IPS-15b (cell line): ENCODE measurements at regions not wholly inside any gene's neighbourhood (a gene's known extent, or its start where the extent isn't known, plus 50 kb on each side); places are given as distances from the start of the nearest gene placed in this dataset.
"Not testable (repeated sequence)": the region's sequence is repeated elsewhere in the genome, so short reads cannot be mapped to it uniquely, and the experiment has no call there.

Source experiments
- H3K27me3 ChIP-seq: one replicate; pipeline ENCODE4 v1.6.1; 2013; ENCODE audit warnings: low read length; ENCODE audit not compliant: control insufficient read depth, insufficient read depth
- H3K36me3 ChIP-seq: one replicate; pipeline ENCODE4 v1.6.1; 2013; ENCODE audit warnings: low read length; ENCODE audit not compliant: control insufficient read depth, insufficient read depth
- H3K4me1 ChIP-seq: one replicate; pipeline ENCODE4 v1.6.1; 2013; ENCODE audit warnings: mild to moderate bottlenecking, low read length; ENCODE audit not compliant: control insufficient read depth, insufficient read depth
- H3K4me3 ChIP-seq: one replicate; pipeline ENCODE4 v1.5.1; 2013; ENCODE audit warnings: low read depth, low read length
- H3K9ac ChIP-seq: one replicate; pipeline ENCODE4 v1.6.1; 2013; ENCODE audit warnings: low read depth, mild to moderate bottlenecking, low read length
- H3K9me3 ChIP-seq: one replicate; pipeline ENCODE4 v1.6.1; 2013; ENCODE audit warnings: mild to moderate bottlenecking, low read length; ENCODE audit not compliant: control insufficient read depth, insufficient read depth

DNA sequence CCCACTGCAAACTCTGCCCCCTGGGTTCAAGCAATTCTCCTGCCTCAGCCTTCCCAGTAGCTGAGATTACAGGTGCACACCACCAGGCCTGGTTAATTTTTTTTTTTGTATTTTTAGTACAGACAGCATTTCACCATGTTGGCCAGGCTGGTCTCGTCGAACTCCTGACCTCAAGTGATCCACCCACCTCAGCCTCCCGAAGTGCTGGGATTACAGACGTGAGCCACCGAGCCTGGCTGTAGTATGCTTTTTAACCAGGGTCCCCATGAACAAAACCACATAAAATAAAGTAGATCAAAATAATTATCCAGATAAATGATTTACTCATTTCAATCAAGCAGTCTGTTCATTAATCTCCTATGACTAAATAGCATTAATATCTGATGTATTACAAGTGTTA is 2144.0 kb downstream of the TP53TG3F start:
- not testable (repeated sequence) for H3K4me3 ChIP-seq, H3K4me1 ChIP-seq, H3K9ac ChIP-seq, H3K27me3 ChIP-seq, H3K36me3 ChIP-seq
- peaks cover 16% of the 10 kb centered on the region for H3K9me3 ChIP-seq

- no peaks in the 10 kb centered on the region for H3K4me1 ChIP-seq
- H3K27me3 ChIP-seq = no peaks in the 10 kb centered on the region
- no peak overlapping the region for H3K4me3 ChIP-seq
- no peaks in the 10 kb centered on the region for H3K36me3 ChIP-seq
- peaks cover 9% of the 10 kb centered on the region for H3K9me3 ChIP-seq
- H3K9ac ChIP-seq = no peak overlapping the region
These were observed 2146.5 kb downstream of the TP53TG3F start for GRCh38 chr16:35605921-35606320.

DNA sequence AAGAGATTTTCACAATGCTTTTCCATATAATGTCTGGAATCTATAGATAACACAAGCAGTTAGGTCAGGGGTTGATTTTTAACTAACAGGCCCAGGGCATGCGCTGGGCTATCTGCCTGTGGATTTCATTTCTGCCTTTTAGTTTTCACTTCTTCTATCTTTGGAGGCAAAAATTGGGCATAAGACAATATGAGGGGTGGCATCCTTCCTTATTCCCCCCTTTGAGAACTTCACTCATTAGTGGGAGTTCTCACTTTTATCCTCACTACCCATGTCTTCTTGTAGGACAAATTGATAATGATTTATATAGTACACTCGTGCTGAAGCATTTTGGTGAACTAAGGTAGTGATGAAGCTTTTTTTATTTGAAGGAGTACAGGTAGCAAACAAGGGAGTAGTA is 2155.5 kb downstream of the TP53TG3F start:
- H3K4me3 ChIP-seq, H3K27me3 ChIP-seq, H3K4me1 ChIP-seq, H3K9ac ChIP-seq, H3K36me3 ChIP-seq: not testable (repeated sequence)
- H3K9me3 ChIP-seq = peaks cover 13% of the 10 kb centered on the region

- H3K4me1 ChIP-seq, H3K36me3 ChIP-seq, H3K9ac ChIP-seq, H3K27me3 ChIP-seq, H3K4me3 ChIP-seq: not testable (repeated sequence)
- peaks cover 13% of the 10 kb centered on the region for H3K9me3 ChIP-seq
These were observed 2159.8 kb downstream of the TP53TG3F start for GRCh38 chr16:35619176-35619575.

GRCh38 chr16:35626041-35626440 is 2166.6 kb downstream of the TP53TG3F start:
- no peaks in the 10 kb centered on the region for H3K36me3 ChIP-seq
- no peaks in the 10 kb centered on the region for H3K27me3 ChIP-seq
- H3K4me3 ChIP-seq = no peak overlapping the region
- peaks cover 13% of the 10 kb centered on the region for H3K9me3 ChIP-seq
- no peaks in the 10 kb centered on the region for H3K4me1 ChIP-seq
- H3K9ac ChIP-seq = no peak overlapping the region

DNA sequence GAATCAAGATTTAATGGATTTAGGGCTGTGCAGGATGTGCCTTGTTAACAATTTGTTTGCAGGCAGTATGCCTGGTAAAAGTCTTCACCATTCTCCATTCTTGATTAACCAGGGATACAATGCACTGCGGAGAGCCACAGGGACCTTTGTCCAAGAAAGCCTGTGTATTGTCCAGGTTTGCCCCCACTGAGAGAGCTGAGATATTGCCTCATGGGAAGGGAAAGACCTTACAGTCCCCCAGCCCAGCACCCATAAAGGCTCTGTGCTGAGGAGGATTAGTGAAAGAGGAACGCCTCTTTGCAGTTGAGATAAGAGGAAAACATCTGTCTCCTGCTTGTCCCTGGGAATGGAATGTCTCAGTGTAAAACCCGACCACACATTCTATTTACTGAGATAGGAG is 2169.6 kb downstream of the TP53TG3F start:
- Histone ChIP-seq H3K36me3 (no peaks in the 10 kb centered on the region), H3K4me1 (no peaks in the 10 kb centered on the region), H3K4me3 (no peak overlapping the region), H3K9me3 (peaks cover 17% of the 10 kb centered on the region), H3K27me3 (no peaks in the 10 kb centered on the region), H3K9ac (no peak overlapping the region)

DNA sequence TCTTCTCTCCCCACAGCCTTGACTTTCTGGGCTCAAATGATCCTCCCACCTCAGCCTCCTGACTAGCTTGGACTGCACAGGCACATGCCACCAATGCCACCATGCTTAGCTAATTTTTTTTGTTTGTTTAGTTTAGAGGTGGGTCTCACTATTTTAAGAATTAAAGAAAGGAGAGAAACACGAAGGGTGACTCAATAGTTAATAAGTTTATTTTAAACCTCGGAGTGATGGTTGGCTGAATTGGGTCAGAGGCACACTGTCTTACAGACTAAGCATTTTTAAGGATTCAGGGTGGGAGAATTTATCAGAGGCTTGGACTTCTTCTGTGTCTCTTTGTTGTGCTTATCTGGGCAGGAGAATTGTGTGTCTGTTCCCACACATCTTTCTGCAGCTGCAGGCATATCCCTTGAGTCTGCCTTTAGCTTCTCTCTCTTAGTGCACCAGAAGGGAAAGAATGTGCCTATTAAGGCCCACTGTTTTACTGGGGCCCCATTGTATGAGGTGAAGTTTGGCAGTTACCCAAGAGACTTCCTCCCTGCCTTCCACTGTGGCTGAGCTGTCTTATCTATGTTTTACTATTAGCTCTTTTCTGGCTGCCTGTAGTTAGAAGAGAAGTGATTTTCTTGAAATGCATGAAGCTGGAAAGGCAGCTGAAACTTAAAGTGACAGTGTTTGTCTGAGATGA is 2172.0 kb downstream of the TP53TG3F start:
- H3K4me1 ChIP-seq = no peaks in the 10 kb centered on the region
- H3K36me3 ChIP-seq = no peaks in the 10 kb centered on the region
- H3K4me3 ChIP-seq = no peak overlapping the region
- no peaks in the 10 kb centered on the region for H3K27me3 ChIP-seq
- peaks cover 9% of the 10 kb centered on the region for H3K9me3 ChIP-seq
- no peak overlapping the region for H3K9ac ChIP-seq

DNA sequence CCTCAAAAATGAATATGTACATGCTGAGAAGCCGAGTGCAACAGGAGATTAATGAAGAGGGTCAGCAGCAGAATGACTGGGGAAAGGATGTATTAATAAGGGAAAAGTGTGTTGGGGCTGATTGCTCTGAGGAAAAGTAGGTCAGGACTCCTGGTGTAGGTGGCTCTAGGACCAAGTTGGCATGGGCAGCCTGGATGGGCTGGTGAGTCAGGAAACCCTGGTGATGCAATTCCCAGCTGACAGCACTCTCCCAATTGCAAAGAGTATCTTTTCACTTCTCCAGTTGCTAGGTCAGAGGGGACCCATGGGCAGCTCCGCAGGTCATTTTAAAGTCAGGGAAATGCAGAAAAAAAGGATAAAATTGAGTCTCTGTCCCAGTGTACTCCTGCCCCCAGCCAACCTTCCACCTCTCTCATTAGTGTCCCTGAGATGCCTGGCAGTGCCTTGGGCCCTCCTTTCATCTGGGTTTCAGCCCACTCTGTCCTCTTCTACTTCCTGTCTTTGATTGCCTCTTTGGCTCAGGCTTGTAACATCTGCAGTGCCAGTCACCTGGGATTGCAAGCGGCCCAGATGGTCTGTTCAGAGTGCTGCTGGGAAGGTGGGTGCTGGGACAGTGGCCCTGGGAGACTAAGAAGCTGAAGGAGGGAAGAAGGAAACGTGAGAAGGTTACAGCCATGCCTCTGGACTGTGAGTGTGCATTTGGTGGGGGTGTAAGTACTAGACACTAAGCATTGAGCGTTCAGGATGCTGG is 2177.2 kb downstream of the TP53TG3F start:
- peaks cover 10% of the 10 kb centered on the region for H3K9me3 ChIP-seq
- no peaks in the 10 kb centered on the region for H3K4me1 ChIP-seq

DNA sequence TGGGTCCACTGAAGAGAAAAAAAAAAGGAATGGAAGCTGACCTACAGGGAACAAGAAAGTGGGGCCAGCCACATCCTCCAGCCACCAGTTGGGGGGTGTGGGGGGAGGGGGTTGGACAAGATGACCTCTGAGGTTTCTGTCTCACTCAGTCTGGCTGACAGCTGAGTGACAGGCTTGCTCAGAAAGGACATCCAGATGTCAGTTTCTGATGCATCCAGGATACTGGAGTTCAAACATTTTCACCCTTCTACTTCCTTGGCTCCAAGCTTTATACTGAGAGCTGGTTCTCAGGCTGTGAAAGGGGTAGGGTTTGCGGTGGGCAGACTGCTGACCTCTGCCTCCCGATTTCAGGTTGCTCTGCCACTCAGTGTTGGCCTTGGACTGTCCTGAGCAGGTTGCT is 2178.3 kb downstream of the TP53TG3F start:
- peaks cover 13% of the 10 kb centered on the region for H3K9me3 ChIP-seq
- no peaks in the 10 kb centered on the region for H3K36me3 ChIP-seq
- no peak overlapping the region for H3K4me3 ChIP-seq
- H3K9ac ChIP-seq = no peak overlapping the region
- H3K4me1 ChIP-seq = no peaks in the 10 kb centered on the region
- no peaks in the 10 kb centered on the region for H3K27me3 ChIP-seq

More for the DNA sequence above, 2177.2 kb downstream of the TP53TG3F start:
- no peak overlapping the region for H3K9ac ChIP-seq
- no peak overlapping the region for H3K4me3 ChIP-seq
- H3K27me3 ChIP-seq = no peaks in the 10 kb centered on the region
- no peaks in the 10 kb centered on the region for H3K36me3 ChIP-seq

DNA sequence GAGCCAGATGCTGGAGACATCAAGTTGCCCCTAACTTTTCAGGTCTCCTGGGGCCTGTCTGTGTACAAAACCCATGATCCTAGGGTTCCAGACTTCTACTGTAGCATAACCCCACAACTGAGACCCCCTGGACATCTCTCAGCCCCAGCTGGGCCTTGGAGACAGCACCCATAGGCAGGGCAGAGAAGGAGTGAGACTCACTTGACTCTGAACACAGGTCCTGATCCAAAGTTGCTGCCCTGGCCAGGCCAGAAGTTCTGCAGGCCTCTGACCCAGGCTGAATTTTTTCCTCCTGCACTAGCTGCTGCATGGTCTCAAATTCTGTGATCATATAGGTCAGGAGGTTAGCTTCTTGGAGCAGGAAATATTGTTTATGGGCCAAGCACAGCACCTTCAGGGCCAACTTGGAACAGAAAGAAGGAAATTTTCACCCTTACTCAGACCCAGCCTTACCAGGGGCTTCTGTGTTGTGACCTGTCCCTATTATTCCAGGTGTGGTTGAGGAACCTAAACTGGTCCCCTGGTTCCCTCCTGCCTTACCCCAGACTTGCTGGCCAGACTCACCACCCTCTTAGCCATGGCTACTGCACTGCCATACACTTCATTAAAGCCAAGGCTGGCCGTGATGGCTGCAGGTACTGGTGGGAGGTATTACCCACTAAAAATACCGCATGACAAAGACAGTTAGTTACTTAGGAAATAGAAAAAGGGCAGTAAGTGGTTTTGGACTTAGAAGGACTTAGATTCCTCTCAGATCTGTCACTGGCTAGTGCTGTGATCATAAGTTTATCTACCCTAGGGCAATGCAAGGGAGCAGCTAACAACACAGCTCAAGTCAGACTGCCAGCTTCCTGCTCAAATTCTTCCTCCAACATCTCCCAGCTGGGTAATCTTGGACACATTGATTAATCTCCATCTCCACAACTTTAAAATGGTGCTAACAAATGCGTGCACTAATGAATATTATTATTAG is 2180.1 kb downstream of the TP53TG3F start:
- Histone ChIP-seq H3K9ac (no peak overlapping the region), H3K4me3 (no peak overlapping the region), H3K9me3 (peaks cover 13% of the 10 kb centered on the region), H3K36me3 (no peaks in the 10 kb centered on the region), H3K4me1 (no peaks in the 10 kb centered on the region), H3K27me3 (no peaks in the 10 kb centered on the region)

DNA sequence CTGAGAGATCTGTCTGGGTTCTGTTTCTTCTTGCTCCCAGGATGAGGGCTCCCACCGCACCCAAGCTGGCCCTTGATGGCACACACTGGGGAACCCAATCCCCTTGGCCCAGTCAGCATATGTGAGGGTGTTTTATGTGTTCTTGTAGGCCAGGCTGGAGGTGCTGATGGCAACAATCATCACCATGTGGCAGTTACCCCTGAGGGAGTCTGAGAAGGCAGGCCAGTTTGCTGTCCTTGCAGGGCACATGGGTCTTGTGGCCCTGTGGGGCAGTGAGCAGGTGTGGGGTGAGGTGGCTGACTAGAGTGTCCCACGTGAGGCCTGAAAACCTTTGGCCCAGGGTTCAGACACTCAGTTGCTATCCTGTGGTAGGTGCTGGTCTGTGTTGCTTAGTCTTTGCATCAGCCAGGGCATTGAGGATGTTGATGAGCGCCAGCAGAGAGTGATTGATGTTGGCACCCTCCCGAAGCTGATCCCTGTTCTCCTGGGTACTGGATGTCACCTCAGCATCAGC is 2183.0 kb downstream of the TP53TG3F start:
- H3K4me3 ChIP-seq = no peak overlapping the region
- no peak overlapping the region for H3K9ac ChIP-seq
- H3K9me3 ChIP-seq = peaks cover 19% of the 10 kb centered on the region
- H3K27me3 ChIP-seq = no peaks in the 10 kb centered on the region
- H3K36me3 ChIP-seq = no peaks in the 10 kb centered on the region
- H3K4me1 ChIP-seq = no peaks in the 10 kb centered on the region
